K562 (cell line): ENCODE measurements at regions not wholly inside any gene's neighbourhood (a gene's known extent, or its start where the extent isn't known, plus 50 kb on each side); places are given as distances from the start of the nearest gene placed in this dataset.

Experiments used
- ARHGAP35 ChIP-seq: fragments of 450-650 bp; IDR thresholded peaks from 2 replicates; pipeline ENCODE4 v1.6.1; 2018; ENCODE audit not compliant: partially characterized antibody
- ARID1B ChIP-seq: fragments of 450-650 bp; IDR thresholded peaks from 2 replicates; pipeline ENCODE4 v1.6.1; 2016; ENCODE audit warnings: antibody characterized with exemption, mild to moderate bottlenecking, inconsistent platforms
- BCOR ChIP-seq: fragments of 450-650 bp; IDR thresholded peaks from 2 replicates; pipeline ENCODE4 v1.6.1; 2016
- CAMTA2 ChIP-seq: fragments of 250-450 bp; sonication (Bioruptor Pico); conservative IDR thresholded peaks from 2 replicates; pipeline ENCODE4 v1.5.1; 2022
- JUNB ChIP-seq: fragments of 450-650 bp; formaldehyde crosslinking; conservative IDR thresholded peaks from 2 replicates; pipeline ENCODE4 v1.4.0; 2020; ENCODE audit warnings: mild to moderate bottlenecking
- KDM1A ChIP-seq, 2 experiments: fragments of 450-650 bp; IDR thresholded peaks; 2 replicates each; pipeline ENCODE4 v1.6.1; 2016; ENCODE audit warnings: mild to moderate bottlenecking in 2 of 2
- KHSRP ChIP-seq: fragments of 450-650 bp; IDR thresholded peaks from 2 replicates; pipeline ENCODE4 v1.6.1; 2017
- NFATC3 ChIP-seq: fragments of 450-650 bp; IDR thresholded peaks from 2 replicates; pipeline ENCODE4 v1.6.1; 2017; ENCODE audit warnings: mild to moderate bottlenecking
- NFRKB ChIP-seq: fragments of 450-650 bp; IDR thresholded peaks from 2 replicates; pipeline ENCODE4 v1.6.1; 2016; ENCODE audit warnings: low read depth
- RBM15 ChIP-seq: fragments of 200-400 bp; formaldehyde crosslinking; IDR thresholded peaks from 2 replicates; pipeline ENCODE4 v1.6.1; 2018; ENCODE audit warnings: mild to moderate bottlenecking, low read length, moderate library complexity; ENCODE audit not compliant: insufficient read depth
- SMARCA5 ChIP-seq: fragments of 450-650 bp; IDR thresholded peaks from 2 replicates; pipeline ENCODE4 v1.6.1; 2016
- TAL1 ChIP-seq: fragments of 450-650 bp; IDR thresholded peaks from 2 replicates; pipeline ENCODE4 v1.6.1; 2016; ENCODE audit warnings: mild to moderate bottlenecking
- TSC22D4 ChIP-seq: fragments of 450-650 bp; IDR thresholded peaks from 2 replicates; pipeline ENCODE4 v1.6.1; 2016; ENCODE audit warnings: missing genetic modification characterization, missing biosample characterization, control low read depth
- ZNF24 ChIP-seq: fragments of 450-650 bp; IDR thresholded peaks from 2 replicates; pipeline ENCODE4 v1.6.1; 2016
- ZNF316 ChIP-seq: fragments of 450-650 bp; IDR thresholded peaks from 2 replicates; pipeline ENCODE4 v1.6.1; 2016
- TF ChIP-seq, protein P1 (sequence below), 3 experiments: fragments of 200-800 bp in 1 of 3; fragments of 250-450 bp in 1 of 3; fragments of 450-650 bp in 1 of 3; sonication (Bioruptor Pico) in 1 of 3; sonication (Bioruptor generic) in 1 of 3; formaldehyde crosslinking in 1 of 3; IDR thresholded peaks; 2 replicates each; pipeline versions ENCODE4 v1.6.1 to v1.8.0; 2016 to 2022; ENCODE audit warnings: mild to moderate bottlenecking in 2 of 3, missing genetic modification characterization in 2 of 3, missing compliant biosample characterization in 1 of 3, moderate library complexity in 1 of 3
- TF ChIP-seq, protein P2 (sequence below): IDR thresholded peaks from 2 replicates; pipeline ENCODE4 v1.6.1; 2016; ENCODE audit warnings: missing genetic modification characterization, missing compliant biosample characterization

DNA sequence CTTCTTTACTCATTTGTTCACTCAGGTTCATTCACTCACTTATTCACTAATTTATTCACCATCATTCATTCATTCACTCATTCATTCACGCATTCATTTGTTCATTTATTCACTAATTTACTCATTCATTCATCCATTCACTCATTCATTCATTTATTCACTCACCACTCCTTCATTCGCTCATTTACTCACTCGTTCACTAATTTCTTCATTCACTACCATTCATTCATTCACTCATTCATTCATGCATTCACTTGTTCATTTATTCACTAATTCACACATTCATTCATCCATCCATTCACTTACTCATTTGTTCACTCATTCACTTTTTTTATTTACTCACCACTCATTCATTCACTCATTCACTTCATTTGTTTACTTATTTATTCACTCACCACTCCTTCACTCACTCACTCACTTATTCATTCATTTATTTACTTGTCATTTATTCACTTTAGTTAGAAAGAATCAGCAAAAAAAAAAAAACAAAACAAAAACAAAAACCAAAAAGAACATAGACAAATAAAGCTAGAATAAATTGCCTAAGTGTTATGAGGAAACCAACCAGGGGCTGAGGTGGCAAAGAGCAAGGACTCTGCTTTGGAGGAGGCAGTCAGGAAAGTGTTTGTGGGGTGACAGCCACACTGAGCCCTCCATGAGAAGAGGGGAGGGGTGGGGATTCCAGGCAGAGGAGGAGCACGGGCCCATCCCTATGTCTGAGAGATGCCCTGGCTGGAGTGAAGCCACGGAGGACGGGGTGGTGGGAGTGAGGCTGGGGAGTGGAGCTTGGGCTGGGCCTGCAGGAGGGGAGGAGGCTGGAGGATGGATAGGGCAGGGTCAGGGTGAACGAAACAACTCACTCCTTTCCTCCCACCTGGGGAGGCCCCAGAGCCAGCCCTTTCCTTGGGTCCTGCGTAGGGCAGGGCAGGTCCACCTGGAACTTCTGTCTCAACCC, 129.2 kb upstream of the WNT4 start (continued):
- TF ChIP-seq, protein P1, sequence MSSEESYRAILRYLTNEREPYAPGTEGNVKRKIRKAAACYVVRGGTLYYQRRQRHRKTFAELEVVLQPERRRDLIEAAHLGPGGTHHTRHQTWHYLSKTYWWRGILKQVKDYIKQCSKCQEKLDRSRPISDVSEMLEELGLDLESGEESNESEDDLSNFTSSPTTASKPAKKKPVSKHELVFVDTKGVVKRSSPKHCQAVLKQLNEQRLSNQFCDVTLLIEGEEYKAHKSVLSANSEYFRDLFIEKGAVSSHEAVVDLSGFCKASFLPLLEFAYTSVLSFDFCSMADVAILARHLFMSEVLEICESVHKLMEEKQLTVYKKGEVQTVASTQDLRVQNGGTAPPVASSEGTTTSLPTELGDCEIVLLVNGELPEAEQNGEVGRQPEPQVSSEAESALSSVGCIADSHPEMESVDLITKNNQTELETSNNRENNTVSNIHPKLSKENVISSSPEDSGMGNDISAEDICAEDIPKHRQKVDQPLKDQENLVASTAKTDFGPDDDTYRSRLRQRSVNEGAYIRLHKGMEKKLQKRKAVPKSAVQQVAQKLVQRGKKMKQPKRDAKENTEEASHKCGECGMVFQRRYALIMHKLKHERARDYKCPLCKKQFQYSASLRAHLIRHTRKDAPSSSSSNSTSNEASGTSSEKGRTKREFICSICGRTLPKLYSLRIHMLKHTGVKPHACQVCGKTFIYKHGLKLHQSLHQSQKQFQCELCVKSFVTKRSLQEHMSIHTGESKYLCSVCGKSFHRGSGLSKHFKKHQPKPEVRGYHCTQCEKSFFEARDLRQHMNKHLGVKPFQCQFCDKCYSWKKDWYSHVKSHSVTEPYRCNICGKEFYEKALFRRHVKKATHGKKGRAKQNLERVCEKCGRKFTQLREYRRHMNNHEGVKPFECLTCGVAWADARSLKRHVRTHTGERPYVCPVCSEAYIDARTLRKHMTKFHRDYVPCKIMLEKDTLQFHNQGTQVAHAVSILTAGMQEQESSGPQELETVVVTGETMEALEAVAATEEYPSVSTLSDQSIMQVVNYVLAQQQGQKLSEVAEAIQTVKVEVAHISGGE (CRISPR knock-in tag; IDR thresholded peaks at IDR 0.05) = no peak
- TF ChIP-seq ZNF316 (peak; percentile 56), KHSRP (peak; percentile 30; the same call in 1 of the 2 replicates), JUNB (CRISPR knock-in tag) (no peak), NFRKB (peak; percentile 84; the same call in 1 of the 2 replicates), ARHGAP35 (no peak), ARID1B (0 out of 2 replicates have a peak, but pooled peaks have one; percentile 12), TAL1 (peak; percentile 7; the same call in 1 of the 2 replicates), RBM15 (no peak), TSC22D4 (peak; percentile 99), KDM1A (IDR thresholded peaks at IDR 0.05) (peak in 1 of 2 experiments; percentile 22; a peak in 1 of 4 replicates), NFATC3 (no peak), SMARCA5 (peak; percentile 62; the same call in 1 of the 2 replicates), BCOR (peak; percentile 75), ZNF24 (peak; percentile 100), CAMTA2 (CRISPR knock-in tag) (no peak)
- TF ChIP-seq, protein P2, sequence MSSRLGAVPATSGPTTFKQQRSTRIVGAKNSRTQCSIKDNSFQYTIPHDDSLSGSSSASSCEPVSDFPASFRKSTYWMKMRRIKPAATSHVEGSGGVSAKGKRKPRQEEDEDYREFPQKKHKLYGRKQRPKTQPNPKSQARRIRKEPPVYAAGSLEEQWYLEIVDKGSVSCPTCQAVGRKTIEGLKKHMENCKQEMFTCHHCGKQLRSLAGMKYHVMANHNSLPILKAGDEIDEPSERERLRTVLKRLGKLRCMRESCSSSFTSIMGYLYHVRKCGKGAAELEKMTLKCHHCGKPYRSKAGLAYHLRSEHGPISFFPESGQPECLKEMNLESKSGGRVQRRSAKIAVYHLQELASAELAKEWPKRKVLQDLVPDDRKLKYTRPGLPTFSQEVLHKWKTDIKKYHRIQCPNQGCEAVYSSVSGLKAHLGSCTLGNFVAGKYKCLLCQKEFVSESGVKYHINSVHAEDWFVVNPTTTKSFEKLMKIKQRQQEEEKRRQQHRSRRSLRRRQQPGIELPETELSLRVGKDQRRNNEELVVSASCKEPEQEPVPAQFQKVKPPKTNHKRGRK (tag) = peak; percentile 40; the same call in 1 of the 2 replicates
